ENCODE measurements at regions not wholly inside any gene's neighbourhood (a gene's known extent, or its start where the extent isn't known, plus 50 kb on each side); places are given as distances from the start of the nearest gene placed in this dataset.

- Histone ChIP-seq H2BK5ac (ENCODE audit: insufficient read length, low read length) (no peak overlapping the region), H2BK120ac (ENCODE audit: low read depth, low read length, poor library complexity, severe bottlenecking) (no peak overlapping the region), H2BK12ac (ENCODE audit: insufficient read length, low read depth, low read length) (no peak overlapping the region), H3K4me1 (ENCODE audit: insufficient read depth, low read length) (peaks cover 5% of the 10 kb centered on the region; the same call in 1 of the 2 replicates), H4K8ac (replicated peaks; ENCODE audit: insufficient read length, low read depth, low read length) (no peak overlapping the region), H3K4ac (ENCODE audit: low read depth, low read length) (no peak overlapping the region), H2BK15ac (ENCODE audit: low read depth, low read length) (no peak overlapping the region), H3K18ac (ENCODE audit: insufficient read length, low read depth, low read length) (no peak overlapping the region), H3K9ac (ENCODE audit: extremely low read depth, insufficient read length, low read length) (no peak overlapping the region), H3K79me2 (ENCODE audit: insufficient read depth, low read length) (no peaks in the 10 kb centered on the region), H3T11ph (ENCODE audit: low read length) (no peak overlapping the region), H3K56ac (ENCODE audit: insufficient read length, low read depth, low read length) (no peak overlapping the region), H3K23me2 (ENCODE audit: insufficient read length, low read depth, low read length, poor library complexity, severe bottlenecking) (no peaks in the 10 kb centered on the region), H4K20me1 (ENCODE audit: control insufficient read depth, insufficient read depth, insufficient read length) (no peaks in the 10 kb centered on the region), H3K4me2 (ENCODE audit: insufficient read depth, insufficient read length, low read length) (no peak overlapping the region), H4K91ac (ENCODE audit: insufficient read length, low read depth, low read length) (no peak overlapping the region), H3K27ac (ENCODE audit: insufficient read length, low read depth, low read length) (no peak overlapping the region), H3K23ac (ENCODE audit: insufficient read length, low read depth, low read length) (no peak overlapping the region), H2AFZ (ENCODE audit: low read length) (no peak overlapping the region), H3K9me3 (ENCODE audit: control insufficient read depth, low read depth, low read length) (no peaks in the 10 kb centered on the region), H3K14ac (ENCODE audit: insufficient read depth, low read length) (no peak overlapping the region), H3K27me3 (ENCODE audit: insufficient read depth, low read length) (no peaks in the 10 kb centered on the region), H2BK20ac (ENCODE audit: low read depth, low read length, poor library complexity, severe bottlenecking) (no peak overlapping the region), H3K79me1 (ENCODE audit: insufficient read depth, low read depth, low read length, poor library complexity, severe bottlenecking) (no peaks in the 10 kb centered on the region), H2AK5ac (ENCODE audit: insufficient read length, low read length) (no peak overlapping the region), H4K5ac (ENCODE audit: insufficient read length, low read depth, low read length) (no peak overlapping the region)
- Mint-ChIP-seq H3K4me1 (peaks cover 11 to 21% of the 10 kb centered on the region in 2 experiments), H3K36me3 (ENCODE audit: insufficient read depth in 1 of 3, low read depth in 3 of 3) (no peaks in the 10 kb centered on the region), H3K9me3 (no peaks in the 10 kb centered on the region), H3K4me3 (no peak overlapping the region), H3K27me3 (ENCODE audit: low read depth) (peaks cover 3% of the 10 kb centered on the region; the same call in 1 of the 2 replicates), H3K27ac (no peak overlapping the region)
- no CpG with 5 or more reads among the region's 5 CpGs for WGBS (ENCODE audit: extremely low coverage, insufficient read length, low lambda C conversion rate)
- DNase-seq = no peak
- no peak for TF ChIP-seq CTCF (conservative IDR thresholded peaks at IDR 0.05)
These were observed 70.6 kb downstream of the VEGFA start for GRCh38 chr6:43840490-43841218.
